Fibroblast of mammary gland (primary cell): ENCODE measurements at regions not wholly inside any gene's neighbourhood (a gene's known extent, or its start where the extent isn't known, plus 50 kb on each side); places are given as distances from the start of the nearest gene placed in this dataset.

Experiments used
- DNase-seq: peaks from one replicate; pipeline ENCODE4 v3.0.0-alpha.2; 2010; ENCODE audit warnings: low read depth
- H3K4me3 ChIP-seq: 2 replicates; pipeline ENCODE4 v1.5.1; 2011; ENCODE audit warnings: low read depth, mild to moderate bottlenecking, low read length, moderate library complexity; ENCODE audit not compliant: control insufficient read depth
- CTCF ChIP-seq: conservative IDR thresholded peaks from 2 replicates; pipeline ENCODE4 v1.5.1; 2011; ENCODE audit warnings: low read depth, low read length, inconsistent platforms; ENCODE audit not compliant: control insufficient read depth, insufficient read depth

- H3K4me3 ChIP-seq: no peak overlapping the region
- no peak for TF ChIP-seq CTCF
- DNase-seq: no peak
Observed at GRCh38 chrX:93528917-93529316, 144.5 kb downstream of the NAP1L3 start.
